Heart left ventricle (tissue), 13 donors: ENCODE measurements at regions not wholly inside any gene's neighbourhood (a gene's known extent, or its start where the extent isn't known, plus 50 kb on each side); places are given as distances from the start of the nearest gene placed in this dataset.

Experiments
- POLR2A ChIP-seq, 2 donors: fragments of 450-650 bp; IDR thresholded peaks; one replicate each; pipeline ENCODE4 v1.6.1; 2017; ENCODE audit warnings: antibody characterized with exemption in 2 of 2, mild to moderate bottlenecking in 2 of 2, moderate library complexity in 2 of 2
- TF ChIP-seq, protein P1 (sequence below), 12 donors: fragments of 200-600 bp; sonication (generic) in 4 of 12; IDR thresholded peaks; one replicate each; pipeline versions ENCODE4 v1.5.0 to v1.8.0; 2018 to 2022; ENCODE audit warnings: antibody characterized with exemption in 12 of 12, mild to moderate bottlenecking in 5 of 12
- donor health status: ischemic (EF 13 %, LVEDD 7.1; RV severe dilation, severe dysfunction).
- donor health status: DM: no; HTN: yes; CAD: no.
- donor health status: DM: no; HTN: no; CAD: no.
- donor health status: ischemic (EF 25% LVEDD 6.9; RV normal size, moderate dysfunction).
- donor health status: ischemic (EF 25% LVEDD 5.7; RV mildly dilated, moderate dysfunction).
- donor health status: ischemic (EF 35%, LVEDD 5.7; RV mildly dilated, moderate dysfunction).
- donor health status: nonischemic (EF 11% LVEDD 7.7; RV severe dilation, severe dysfunction).
- donor health status: DM: yes; HTN: yes; CAD: no.
- donor health status: PGD.
- donor health status: ischemic (EF 29% LVEDD 5.4; RV normal size, mild dysfunction).
- donor health status: nonischemic (EF 23%, LVEDD 6.1; RV moderate dilation, normal function).

DNA sequence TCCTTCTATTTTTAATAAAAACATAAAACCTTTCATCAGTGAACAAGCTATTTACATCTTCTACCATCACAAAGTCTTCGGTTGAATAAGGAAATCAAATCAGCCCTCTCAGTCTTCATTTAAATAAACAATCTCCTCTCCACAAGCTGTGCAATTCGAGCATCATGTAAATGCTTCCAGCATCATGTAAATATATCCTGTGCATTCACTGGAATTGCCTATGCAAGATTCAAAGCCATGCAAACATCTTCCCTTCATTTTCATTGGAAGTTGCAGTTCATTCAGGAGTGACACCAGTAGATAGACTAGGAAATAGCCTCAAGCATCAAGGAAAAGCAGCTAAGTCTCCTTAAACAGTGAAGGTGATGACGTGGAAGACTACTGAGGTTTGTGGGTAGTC lies 77.7 kb upstream of the PCDH19 start:
- TF ChIP-seq POLR2A (IDR thresholded peaks at IDR 0.05), result no peak
- TF ChIP-seq, protein P1, sequence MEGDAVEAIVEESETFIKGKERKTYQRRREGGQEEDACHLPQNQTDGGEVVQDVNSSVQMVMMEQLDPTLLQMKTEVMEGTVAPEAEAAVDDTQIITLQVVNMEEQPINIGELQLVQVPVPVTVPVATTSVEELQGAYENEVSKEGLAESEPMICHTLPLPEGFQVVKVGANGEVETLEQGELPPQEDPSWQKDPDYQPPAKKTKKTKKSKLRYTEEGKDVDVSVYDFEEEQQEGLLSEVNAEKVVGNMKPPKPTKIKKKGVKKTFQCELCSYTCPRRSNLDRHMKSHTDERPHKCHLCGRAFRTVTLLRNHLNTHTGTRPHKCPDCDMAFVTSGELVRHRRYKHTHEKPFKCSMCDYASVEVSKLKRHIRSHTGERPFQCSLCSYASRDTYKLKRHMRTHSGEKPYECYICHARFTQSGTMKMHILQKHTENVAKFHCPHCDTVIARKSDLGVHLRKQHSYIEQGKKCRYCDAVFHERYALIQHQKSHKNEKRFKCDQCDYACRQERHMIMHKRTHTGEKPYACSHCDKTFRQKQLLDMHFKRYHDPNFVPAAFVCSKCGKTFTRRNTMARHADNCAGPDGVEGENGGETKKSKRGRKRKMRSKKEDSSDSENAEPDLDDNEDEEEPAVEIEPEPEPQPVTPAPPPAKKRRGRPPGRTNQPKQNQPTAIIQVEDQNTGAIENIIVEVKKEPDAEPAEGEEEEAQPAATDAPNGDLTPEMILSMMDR (IDR thresholded peaks at IDR 0.05), result no peak
